OCI-M2 (cell line): ENCODE measurements at regions not wholly inside any gene's neighbourhood (a gene's known extent, or its start where the extent isn't known, plus 50 kb on each side); places are given as distances from the start of the nearest gene placed in this dataset.
"Not testable (repeated sequence)": the region's sequence is repeated elsewhere in the genome, so short reads cannot be mapped to it uniquely, and the experiment has no call there.

Experiments used
- DNase-seq: peaks from one replicate; lab custom pipeline; 2025; ENCODE audit not compliant: unreplicated experiment; lab: John Stamatoyannopoulos, UW

DNA sequence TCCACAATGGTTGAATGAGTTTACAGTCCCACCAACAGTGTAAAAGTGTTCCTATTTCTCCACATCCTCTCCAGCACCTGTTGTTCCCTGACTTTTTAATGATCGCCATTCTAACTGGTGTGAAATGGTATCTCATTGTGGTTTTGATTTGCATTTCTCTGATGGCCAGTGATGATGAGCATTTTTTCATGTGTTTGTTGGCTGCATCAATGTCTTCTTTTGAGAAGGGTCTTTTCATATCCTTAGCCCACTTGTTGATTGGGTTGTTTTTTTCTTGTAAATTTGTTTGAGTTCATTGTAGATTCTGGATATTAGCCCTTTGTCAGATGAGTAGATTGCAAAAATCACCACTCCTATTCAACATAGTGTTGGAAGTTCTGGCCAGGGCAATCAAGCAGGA is 287.6 kb upstream of the RASGRP1 start:
- not testable (repeated sequence) for DNase-seq

DNA sequence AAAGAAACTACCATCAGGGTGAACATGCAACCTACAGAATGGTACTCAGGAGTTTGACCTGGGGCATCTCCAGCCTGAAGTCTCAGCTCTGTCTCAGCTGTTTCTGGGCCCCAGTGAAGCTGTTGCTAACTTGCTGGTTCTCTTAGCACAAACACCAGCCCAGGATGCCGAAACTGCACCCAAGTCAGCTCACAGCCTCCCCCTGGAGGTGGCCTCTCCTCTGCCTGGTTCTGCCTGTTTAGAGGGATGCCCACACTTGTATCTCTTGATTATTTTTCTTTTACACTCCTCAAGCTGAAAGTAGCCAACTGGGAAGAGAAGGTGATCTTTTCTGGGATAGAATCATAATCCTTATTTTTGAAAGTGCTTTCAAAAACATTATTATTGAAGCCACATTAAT is 289.0 kb upstream of the RASGRP1 start:
- DNase-seq, result no peak

DNA sequence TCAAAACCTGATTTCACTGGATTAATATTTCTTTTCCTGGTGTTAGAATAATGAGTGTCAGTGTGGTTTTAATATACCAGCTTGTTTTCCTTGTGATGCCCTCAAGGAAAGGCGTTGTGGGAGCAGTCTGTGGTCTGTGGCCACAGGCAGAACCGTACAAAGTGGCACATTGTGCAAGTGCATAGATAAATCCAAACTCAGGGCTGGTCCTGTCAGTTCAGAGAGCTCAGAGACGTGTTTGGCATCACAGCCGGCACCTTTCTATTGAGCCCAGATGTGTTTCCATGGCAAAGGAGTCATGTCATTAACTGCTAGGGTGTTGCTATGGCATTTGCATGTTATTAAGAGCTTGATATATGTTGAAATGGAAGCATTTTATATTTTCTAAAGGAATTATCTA is 289.9 kb upstream of the RASGRP1 start:
- DNase-seq, result no peak

DNA sequence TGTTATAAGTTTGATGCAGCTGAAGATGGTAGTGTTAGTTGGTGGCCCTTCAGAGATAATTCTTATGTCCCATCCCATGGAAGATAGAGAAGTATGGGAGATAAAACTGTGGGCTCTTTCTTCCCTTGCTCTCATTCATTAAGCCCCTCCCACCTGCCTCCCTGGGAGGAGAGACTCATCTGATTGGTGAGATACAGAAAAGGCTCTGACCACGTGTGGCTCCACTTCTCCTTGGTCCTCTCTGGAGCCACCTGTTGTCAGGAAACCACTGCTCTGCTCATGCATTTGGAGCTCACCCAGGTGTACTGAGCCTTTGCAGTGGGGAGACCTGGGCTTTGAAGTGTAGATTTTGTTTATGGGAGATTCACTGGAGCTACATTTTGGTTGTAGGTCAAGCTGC is 293.2 kb upstream of the RASGRP1 start:
- no peak for DNase-seq

DNA sequence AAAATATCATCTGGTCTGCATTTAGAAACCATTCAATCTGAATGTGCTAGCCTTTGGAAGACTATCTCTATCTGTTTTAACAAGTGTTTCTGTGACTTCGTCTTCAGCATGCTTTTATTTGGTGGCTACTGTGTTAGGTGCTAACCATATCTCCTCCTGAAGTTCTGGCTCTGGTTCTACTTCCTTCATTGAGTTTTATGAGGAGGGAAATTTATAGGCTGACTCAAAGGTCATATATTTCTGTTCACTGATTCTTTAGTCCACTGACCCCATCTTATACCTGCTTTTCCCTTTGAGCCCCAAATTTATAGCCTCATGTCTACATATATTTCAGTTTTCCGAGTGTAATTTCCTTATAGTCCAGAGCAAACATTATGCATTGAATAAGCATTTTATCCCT is 295.0 kb upstream of the RASGRP1 start:
- DNase-seq, result no peak

DNA sequence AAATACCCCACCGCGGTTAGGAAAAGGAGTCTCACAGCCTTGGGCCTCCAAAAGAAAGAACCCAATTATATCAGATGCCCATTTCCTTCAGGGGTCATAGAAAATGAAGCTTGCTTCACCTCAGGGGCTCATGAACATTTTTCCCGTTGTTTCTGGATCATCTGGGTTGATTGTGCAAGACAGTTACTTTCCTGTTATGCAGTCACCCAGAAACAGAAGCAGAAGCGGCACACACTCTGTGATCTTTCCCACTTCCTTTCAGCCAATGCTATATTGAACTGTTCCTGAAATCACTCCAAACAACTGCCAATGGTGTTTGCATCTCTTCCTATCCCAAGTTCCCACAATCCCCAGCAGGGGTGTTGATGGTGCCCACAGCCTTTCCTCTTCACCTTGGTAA is 295.6 kb upstream of the RASGRP1 start:
- DNase-seq, result no peak

DNA sequence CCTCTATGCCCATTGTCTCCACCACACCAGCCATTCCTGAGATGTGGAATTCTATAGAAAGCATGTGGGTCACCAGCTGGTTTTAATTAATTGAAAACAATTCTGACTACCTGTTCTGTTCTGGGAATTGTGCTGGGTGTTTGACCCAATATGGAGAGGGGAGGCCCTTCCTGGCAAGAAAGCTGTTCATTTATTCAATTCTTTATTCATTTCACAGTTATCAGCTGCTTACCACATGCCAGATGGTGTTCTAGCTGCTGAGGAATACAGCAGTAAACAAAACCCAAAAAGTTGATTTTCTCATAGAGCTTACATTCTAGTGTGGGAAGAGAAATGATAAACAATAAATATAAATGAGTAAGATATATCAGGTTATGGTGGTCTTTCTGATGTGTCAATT is 296.1 kb upstream of the RASGRP1 start:
- no peak for DNase-seq

DNA sequence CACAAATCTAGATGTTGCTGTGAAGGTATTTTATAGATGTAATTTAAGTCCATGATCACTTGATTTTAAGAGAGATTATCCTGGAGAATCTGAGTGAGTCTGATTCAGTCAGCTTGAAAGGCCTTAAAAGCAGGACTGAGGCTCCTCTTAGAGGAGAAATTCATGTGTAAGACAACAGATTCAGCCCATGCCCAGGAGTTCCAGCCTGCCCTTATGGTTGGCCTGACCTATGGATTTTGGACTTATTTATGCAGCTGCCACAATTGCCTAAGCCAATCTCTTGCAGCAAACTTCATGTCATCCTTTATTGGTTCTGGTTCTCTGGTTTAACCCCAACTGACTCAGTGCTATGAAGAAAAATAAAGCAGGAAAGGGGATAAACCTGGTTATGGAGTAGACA is 296.5 kb upstream of the RASGRP1 start:
- no peak for DNase-seq

DNA sequence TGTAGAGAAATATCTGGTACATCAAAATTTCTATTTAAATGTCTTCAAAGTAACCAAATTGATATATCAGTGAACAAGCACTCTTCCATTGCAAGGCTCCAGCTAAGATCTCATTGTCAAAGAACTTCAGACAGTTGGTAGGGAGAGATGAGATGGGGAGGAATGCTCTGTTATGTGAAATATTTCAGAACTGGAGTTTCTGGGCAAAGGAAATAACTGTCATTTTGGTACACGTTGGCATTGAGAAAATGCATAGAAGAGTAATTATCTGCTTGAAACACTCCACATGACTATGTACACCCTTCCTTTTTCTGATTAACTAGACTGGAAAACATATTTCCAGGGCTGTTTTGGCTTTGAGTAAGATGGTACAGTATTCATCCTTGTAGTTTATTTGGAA is 297.5 kb upstream of the RASGRP1 start:
- DNase-seq, result no peak

DNA sequence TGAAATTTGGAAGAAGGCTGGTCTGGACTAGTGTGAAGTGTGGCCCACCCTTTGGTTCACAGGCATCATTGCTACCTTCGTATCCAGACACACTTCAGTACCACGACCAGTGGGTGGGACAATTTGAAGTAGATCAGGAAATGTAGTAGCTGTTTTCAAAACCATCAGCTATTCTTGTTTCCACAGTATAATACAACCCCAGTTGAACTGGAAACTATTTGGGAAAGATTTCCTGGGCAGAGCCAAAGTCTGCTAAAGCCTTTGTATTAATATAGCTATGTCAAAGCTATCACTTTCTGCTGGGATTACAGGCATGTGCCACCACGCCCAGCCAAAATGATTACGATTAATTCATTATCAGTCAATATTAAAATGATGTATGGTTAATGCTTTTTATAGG is 298.8 kb upstream of the RASGRP1 start:
- no peak for DNase-seq

DNA sequence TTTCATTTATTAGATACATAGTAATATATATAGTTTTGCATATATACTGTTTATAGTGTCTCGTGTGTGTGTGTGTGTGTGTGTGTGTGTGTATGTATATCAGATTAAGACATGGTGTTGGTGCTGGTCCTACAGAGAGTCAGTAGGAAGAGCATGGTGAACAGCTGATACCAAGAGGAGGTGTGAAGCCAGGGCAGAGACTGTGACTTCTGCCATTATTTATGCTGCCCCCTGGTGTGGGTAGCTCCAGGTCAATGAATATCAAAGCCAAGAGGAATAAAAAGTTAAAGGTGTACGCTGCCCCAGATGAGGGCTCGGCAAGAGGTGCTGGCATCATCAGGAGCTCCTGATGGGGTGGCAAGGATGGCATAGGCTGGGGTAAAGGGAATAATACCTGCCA is 299.5 kb upstream of the RASGRP1 start:
- no peak for DNase-seq

DNA sequence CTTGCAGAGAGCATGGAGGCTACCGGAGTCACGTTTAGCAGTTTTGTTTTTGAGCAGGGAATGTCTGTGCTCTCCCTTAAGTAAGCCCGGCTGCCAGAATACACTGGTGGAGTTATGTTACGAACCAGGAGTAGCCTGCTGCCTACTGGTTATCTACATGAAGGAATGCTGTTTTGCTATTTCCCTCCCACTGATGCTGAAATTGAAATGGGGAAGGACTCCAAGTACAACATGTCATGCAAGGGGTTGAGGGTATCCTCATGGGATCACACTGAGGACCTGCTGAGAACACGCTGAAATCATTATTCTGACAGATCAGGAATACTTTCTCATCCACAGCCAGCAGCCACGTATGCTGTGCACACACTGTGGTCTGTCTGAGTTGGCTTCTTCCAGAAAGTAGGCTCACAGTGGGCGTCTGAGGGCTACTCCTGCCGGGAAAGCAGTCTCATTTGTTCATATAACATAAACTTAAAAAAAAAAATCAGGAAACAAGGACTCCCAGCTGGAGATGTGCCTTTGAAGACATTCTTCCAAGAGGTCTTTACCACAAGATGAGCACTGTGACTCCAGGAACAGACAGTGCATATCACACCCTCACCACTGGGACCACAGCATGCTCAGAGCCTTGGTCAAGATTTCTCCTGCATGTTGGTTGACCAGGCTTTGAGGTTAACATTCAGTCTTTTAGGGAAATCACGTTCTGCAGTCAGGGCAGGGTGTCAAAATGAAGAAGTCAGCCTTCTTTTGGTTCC is 300.4 kb upstream of the RASGRP1 start:
- no peak for DNase-seq

DNA sequence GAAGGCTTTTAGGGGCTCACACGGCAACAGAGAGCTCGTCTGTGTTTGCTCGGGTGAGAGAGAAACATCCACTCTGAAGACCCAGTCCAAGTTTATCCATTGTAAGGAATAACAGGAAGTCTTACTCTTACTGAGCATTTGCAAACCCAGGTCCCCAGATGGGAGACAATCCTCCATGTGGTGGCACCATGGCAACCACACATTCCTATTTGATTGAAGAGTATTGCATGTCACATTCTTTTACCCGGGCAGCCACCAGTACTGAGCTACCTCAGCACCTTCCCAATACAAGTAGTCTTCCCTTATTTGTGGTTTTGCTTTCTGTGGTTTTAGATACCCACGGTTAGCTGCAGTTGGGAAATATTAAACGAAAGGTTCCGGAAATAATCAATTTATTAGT is 302.9 kb upstream of the RASGRP1 start:
- DNase-seq, result no peak

DNA sequence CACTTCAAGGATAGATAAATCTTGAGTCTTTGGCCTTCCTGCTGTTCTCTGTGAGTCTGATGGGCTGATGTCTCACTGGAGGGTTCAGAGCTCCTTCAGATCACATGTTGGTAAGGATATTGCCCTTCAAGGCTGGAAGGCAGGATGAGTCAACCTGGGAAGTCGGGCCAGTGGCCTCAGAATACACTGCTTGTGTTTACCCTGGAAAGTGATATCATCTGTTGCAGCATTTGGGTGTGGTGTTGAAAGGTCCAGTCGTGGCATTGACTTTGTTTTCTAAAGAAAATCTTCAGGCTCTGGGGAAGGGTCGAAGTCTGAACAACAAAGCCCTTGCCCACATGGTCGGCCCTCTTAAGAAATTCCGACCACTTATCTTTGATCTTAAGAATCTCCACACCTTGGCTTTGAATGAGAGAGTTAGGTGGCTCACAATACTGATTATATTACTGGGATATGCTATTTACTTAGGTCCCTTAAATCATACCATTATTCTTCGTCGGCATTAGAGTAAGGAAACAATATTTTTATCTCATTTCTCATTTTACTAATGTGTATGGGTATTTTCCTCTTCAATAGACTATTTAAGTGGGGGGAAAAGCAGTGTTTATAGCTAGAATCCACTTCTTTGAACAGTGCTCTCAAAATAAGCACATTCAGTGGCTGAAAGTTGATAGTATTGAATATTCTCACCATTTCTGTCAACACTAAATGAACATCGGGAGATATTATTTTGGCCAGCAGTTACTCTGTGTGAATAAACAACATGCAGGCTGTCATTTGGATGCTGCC is 303.9 kb upstream of the RASGRP1 start:
- DNase-seq, result no peak

DNA sequence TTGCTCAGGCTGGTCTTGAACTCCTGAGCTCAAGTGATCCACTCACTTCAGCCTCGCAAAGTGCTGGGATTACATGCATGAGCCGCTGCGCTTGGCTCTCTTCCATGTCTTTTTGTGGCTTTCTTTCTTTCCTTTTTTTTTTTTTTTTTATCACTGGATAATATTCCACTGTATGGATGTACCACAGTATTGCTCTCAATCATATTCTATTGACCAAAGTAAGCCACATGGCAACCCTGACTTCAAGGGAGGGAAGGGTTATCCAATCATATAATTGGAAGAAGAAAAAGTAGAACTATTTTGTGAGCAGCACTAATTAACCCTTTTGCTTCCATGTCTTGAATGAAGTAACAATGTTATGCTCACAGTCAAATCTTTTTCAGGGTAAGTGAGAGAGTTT is 307.0 kb upstream of the RASGRP1 start:
- no peak for DNase-seq

DNA sequence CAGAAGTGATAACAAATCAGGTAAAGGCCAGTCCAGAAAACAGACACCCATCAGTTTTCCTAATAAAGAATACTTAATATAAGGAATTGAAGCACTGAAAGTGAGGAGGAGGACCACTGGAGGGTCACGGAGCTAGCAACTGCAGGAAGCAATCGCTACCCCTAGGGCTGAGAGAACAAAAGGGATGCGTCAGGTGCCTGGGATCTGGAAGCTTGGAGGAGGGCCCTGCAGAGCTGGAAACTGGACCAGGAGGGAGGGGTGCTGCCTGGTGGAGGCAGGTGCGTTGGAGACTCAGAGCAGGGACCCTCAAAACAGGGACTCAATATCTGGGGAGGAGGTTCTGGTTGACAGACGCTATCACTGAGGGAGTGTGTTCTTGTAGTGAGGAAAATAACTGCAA is 308.1 kb upstream of the RASGRP1 start:
- no peak for DNase-seq

DNA sequence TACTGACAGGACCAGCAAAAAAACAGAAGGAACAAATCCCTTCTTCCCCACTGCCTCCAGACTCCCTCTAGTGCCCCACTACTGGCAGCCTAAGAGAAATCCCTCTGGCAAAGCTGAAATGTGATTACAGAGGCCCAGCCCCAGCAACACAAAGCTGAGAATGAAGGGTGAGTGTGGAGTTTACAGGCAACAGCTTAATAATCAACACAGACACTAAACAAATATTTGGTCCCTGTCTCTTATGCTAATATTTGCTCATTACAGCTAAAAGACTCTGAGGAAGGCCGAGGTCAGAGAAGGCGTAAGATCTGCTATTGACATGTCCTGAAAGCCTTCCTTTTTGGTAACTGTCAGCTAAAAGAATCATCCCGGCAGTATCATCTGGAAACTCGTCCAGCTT is 308.5 kb upstream of the RASGRP1 start:
- DNase-seq, result no peak

DNA sequence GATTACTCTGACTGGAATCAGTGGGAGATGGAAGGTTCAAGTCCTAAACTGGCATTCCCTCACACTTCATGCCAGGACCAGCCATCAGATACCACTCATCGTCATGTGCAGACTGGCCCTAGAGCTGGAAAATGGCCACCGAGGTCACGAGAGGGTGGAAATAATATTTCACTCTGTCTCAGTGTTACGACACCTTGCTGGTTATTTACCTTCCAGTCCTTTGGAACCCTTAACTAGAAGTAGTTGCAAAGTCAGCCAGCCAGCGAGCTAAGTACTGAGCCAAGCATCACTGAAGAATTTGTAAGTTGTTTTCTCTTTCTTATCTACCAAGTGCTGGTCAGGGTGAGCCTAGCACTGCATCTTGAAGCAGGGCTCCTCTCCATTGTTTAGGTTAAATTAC is 309.9 kb upstream of the RASGRP1 start:
- no peak for DNase-seq

DNA sequence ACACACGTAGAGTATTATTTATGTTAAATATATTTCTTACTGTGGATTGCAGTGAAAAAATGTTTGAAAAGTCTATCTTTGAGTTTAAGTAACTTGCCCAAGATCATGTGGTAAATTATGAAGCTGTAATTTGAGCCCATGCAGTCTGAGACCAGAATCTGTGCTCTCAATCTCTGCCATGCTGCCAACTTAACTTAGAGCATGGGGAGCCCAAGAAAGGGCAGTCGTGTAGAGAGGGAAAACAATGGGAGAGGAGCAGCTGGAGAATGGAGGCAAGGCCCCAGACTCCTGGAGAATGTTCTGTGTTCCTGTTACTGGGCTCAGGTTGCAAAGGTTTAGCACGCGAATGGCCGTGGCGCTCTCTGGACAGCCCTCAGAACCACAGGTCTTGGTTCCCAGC is 311.6 kb upstream of the RASGRP1 start:
- no peak for DNase-seq

DNA sequence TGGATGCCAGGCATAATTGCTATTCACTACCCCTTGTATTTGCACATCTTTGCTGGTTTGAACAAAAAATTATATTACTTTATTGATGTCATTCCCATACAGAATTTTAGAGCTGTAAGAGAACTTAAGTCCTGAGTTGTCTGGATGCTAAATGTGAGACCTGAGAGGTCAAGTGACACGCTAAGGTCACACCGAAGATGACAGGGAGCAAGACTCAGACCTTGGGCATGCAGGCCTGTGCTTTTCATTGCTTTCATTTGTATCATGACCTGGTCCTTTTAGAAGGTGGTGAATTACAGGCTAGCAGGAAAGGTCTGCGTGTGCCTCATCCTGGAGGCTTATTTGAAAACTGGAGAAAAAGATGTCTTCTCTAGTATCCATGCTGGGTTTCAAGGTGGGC is 312.0 kb upstream of the RASGRP1 start:
- no peak for DNase-seq

DNA sequence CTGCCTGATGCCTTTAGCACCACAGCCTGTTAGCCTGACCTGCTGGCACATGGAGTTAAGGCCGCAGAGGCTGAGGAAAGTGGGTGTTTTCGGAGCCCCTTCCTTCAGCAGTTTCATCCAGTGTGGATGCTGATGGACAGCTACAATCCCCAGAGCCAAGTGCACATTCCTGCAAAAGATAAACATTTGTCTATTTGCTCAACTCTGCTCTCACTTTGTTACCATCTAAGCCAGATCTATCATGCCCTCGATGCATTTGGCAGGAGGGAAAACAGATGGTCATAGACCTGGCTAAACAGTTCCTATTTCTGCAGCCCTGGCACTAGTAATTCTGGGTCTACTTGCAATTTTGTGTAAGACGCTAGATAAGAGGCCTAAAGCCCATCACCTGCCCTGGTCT is 312.9 kb upstream of the RASGRP1 start:
- no peak for DNase-seq

DNA sequence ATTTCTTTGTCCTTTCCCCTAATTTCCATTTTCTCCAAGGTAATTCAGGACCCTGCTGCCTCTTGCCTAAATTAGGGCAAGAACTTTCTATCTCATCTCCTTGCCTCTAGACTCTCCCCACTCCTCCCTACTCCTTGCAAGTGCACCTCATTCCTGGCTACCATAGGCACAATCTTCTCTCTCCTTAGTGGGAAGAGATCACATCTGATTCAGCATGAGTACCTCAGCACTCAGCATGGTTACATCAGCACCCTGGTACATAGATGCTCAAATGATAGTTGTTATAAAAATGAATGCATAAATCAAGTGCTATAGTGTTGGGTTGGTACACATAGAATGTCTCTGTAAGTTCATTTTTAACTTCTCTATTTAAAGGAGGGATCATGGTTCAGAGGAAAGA is 313.4 kb upstream of the RASGRP1 start:
- DNase-seq, result no peak

DNA sequence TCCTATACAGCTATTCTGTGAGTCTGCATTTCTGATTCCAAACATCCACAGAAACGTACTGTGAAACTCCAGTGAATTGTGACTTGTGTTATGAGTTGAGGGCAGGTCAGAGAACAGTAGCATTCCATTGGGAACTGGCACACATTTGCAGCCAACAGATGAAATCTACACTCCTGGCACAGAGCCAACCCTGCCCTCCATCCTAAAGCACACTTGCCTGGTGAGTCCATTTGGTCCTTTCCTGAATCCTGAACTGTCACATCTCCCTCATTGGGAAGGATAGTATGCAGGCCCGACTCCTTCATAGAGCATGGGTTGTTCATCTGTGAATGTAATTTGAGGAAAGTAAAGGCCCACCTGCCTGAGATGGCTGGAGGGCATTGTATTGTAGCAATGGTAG is 314.3 kb upstream of the RASGRP1 start:
- no peak for DNase-seq
